Suprapubic skin (tissue), 4 donors: ENCODE measurements at regions not wholly inside any gene's neighbourhood (a gene's known extent, or its start where the extent isn't known, plus 50 kb on each side); places are given as distances from the start of the nearest gene placed in this dataset.

Source experiments
- DNase-seq, 2 donors: peaks; one replicate each; pipeline ENCODE4 v3.0.0-alpha.2; 2019; ENCODE audit warnings: low spot score in 2 of 2
- H3K27ac ChIP-seq: fragments of 200-600 bp; sonication (generic); one replicate; pipeline ENCODE4 v1.5.1; 2019
- H3K27me3 ChIP-seq: fragments of 200-600 bp; sonication (generic); one replicate; pipeline ENCODE4 v1.5.1; 2019
- H3K36me3 ChIP-seq: fragments of 200-600 bp; sonication (generic); one replicate; pipeline ENCODE4 v1.5.1; 2019
- H3K4me1 ChIP-seq: fragments of 200-600 bp; sonication (generic); one replicate; pipeline ENCODE4 v1.5.1; 2019
- H3K4me3 ChIP-seq: fragments of 200-600 bp; sonication (generic); one replicate; pipeline ENCODE4 v1.5.1; 2019; ENCODE audit warnings: mild to moderate bottlenecking
- H3K9me3 ChIP-seq: fragments of 200-600 bp; sonication (generic); one replicate; pipeline ENCODE4 v1.5.1; 2019
- EP300 ChIP-seq: sonication (generic); formaldehyde crosslinking; IDR thresholded peaks from one replicate; pipeline ENCODE4 v1.6.1; 2017; ENCODE audit warnings: antibody characterized with exemption
- POLR2A ChIP-seq, 2 donors: fragments of 450-650 bp; IDR thresholded peaks; one replicate each; pipeline ENCODE4 v1.6.1; 2017; ENCODE audit warnings: antibody characterized with exemption in 2 of 2, mild to moderate bottlenecking in 2 of 2, moderate library complexity in 2 of 2
- POLR2AphosphoS5 ChIP-seq, 3 donors: sonication (generic); formaldehyde crosslinking; IDR thresholded peaks; one replicate each; pipeline ENCODE4 v1.6.1; 2017; ENCODE audit warnings: antibody characterized with exemption in 3 of 3
- WGBS: methylation state at CpG from one replicate; pipeline ENCODE4 v1.1.5; 2018; 5-methylcytosine and 5-hydroxymethylcytosine counted together
- TF ChIP-seq, protein P1 (sequence below), 2 donors: fragments of 200-600 bp in 1 of 2; fragments of 450-650 bp in 1 of 2; sonication (generic) in 1 of 2; IDR thresholded peaks; one replicate each; pipeline ENCODE4 v1.5.1; 2016 to 2019; ENCODE audit warnings: antibody characterized with exemption in 2 of 2, mild to moderate bottlenecking in 1 of 2, moderate library complexity in 1 of 2

DNA sequence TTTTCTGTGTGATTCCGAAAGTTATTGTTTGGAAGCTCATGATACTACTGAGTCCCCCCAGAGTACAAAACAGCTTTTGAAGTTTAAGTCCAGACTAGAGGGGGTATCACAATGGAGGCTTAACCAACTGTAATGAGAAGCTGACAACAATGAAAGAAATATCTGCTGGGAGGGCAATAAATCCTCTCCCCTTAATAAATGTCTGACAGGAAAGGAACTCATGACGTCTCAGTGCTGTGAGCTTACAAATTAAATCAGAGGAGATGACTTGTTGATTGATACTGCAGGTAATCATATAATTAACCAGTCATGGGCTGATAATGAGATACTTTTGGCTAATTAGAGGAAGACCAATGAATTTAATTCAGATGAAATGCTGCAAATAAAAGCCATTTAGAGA is 102.6 kb upstream of the WDR11 start:
- 52% methylated on average over 2 of the region's 2 CpGs for WGBS
- H3K9me3 ChIP-seq: no peaks in the 10 kb centered on the region
- TF ChIP-seq POLR2AphosphoS5 (IDR thresholded peaks at IDR 0.05) (no peak), EP300 (no peak), POLR2A (IDR thresholded peaks at IDR 0.05) (no peak)
- TF ChIP-seq, protein P1, sequence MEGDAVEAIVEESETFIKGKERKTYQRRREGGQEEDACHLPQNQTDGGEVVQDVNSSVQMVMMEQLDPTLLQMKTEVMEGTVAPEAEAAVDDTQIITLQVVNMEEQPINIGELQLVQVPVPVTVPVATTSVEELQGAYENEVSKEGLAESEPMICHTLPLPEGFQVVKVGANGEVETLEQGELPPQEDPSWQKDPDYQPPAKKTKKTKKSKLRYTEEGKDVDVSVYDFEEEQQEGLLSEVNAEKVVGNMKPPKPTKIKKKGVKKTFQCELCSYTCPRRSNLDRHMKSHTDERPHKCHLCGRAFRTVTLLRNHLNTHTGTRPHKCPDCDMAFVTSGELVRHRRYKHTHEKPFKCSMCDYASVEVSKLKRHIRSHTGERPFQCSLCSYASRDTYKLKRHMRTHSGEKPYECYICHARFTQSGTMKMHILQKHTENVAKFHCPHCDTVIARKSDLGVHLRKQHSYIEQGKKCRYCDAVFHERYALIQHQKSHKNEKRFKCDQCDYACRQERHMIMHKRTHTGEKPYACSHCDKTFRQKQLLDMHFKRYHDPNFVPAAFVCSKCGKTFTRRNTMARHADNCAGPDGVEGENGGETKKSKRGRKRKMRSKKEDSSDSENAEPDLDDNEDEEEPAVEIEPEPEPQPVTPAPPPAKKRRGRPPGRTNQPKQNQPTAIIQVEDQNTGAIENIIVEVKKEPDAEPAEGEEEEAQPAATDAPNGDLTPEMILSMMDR (IDR thresholded peaks at IDR 0.05): no peak
- no peak overlapping the region for H3K27ac ChIP-seq
- H3K4me1 ChIP-seq: no peaks in the 10 kb centered on the region
- DNase-seq: no peak
- peaks cover 10% of the 10 kb centered on the region for H3K27me3 ChIP-seq
- no peaks in the 10 kb centered on the region for H3K36me3 ChIP-seq
- no peak overlapping the region for H3K4me3 ChIP-seq

DNA sequence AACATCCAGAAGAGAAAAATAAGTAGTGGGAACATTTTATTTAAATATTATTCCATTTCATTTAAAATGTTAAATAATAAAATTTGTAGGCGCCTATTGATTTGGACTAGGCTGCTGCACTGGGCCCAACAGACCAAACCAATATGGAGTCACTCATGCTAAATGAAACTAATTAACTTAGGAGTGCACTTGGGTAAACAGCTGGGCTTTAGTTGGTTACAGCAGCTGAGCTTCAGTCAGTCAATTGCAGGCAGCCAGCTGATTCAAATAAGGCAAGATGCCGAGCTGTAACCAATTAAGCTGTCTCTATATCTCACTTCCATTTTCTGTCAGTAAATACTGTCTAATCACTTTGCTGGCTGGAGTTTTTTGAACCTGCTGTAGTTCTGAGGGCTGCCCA is 102.1 kb upstream of the WDR11 start:
- Histone ChIP-seq H3K36me3 (no peaks in the 10 kb centered on the region), H3K9me3 (no peaks in the 10 kb centered on the region), H3K4me1 (no peaks in the 10 kb centered on the region), H3K27me3 (peaks cover 10% of the 10 kb centered on the region), H3K27ac (no peak overlapping the region), H3K4me3 (no peak overlapping the region)
- TF ChIP-seq, protein P1 (IDR thresholded peaks at IDR 0.05): no peak
- TF ChIP-seq POLR2A (IDR thresholded peaks at IDR 0.05) (no peak), EP300 (no peak), POLR2AphosphoS5 (IDR thresholded peaks at IDR 0.05) (no peak)
- WGBS: 66% methylated on average over 2 of the region's 2 CpGs
- DNase-seq: no peak

DNA sequence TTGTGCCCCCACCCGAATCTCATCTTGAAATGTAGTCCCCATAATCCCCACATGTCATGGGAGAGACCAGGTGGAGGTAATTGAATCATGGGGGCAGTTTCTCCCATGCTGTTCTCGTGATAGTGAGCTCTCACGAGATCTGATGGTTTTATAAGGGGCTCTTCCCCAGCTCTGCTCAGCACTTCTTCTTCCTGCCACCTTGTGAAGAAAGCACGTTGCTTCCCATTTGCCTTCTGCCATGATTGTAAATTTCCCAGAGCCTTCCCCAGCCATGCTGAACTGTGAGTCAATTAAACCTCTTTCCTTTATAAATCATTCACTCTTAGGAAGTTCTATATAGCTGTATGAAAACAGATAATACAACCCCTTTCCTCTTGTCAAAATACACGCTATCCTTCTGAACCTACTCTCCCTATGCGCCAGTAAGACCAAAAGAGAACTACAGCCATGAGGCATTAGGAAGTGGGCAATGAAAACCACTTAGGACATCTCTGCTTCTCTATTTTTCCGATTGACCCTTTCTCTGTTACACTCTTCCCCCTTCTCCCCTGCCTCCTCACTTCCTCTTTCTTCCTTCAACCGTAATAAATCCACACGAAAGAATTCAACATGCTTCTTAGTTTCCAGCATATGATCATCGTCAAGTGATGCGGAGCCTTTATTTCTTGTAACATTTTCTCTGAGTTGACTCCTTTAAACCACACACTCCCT is 101.2 kb upstream of the WDR11 start:
- no peak overlapping the region for H3K4me3 ChIP-seq
- H3K27ac ChIP-seq: no peak overlapping the region
- no peaks in the 10 kb centered on the region for H3K36me3 ChIP-seq
- TF ChIP-seq POLR2A (IDR thresholded peaks at IDR 0.05) (no peak), POLR2AphosphoS5 (IDR thresholded peaks at IDR 0.05) (no peak), EP300 (no peak)
- TF ChIP-seq, protein P1 (IDR thresholded peaks at IDR 0.05): no peak
- DNase-seq: no peak
- 62% methylated on average over 11 of the region's 11 CpGs for WGBS
- H3K4me1 ChIP-seq: no peaks in the 10 kb centered on the region
- peaks cover 10% of the 10 kb centered on the region for H3K27me3 ChIP-seq
- no peaks in the 10 kb centered on the region for H3K9me3 ChIP-seq

DNA sequence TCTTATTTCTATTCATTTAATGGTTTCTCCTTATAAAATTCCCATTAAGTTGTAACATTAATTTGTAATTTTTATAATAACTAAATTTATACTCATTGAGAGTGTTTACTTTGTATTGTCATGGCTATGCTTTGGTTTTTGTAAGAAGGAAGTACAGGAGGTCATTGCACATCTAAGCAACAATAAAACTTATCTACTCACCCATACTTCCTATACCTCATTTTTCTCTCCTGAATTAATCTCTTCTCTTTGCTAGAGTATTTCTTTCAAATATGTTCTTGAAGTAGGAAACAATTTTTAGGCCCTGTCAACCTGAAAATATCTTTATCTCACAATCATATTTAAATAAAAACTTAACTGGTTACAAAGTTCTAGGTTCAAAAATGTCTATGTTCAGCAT is 95.4 kb upstream of the WDR11 start:
- Histone ChIP-seq H3K27me3 (no peaks in the 10 kb centered on the region), H3K9me3 (no peaks in the 10 kb centered on the region), H3K4me1 (no peaks in the 10 kb centered on the region), H3K36me3 (no peaks in the 10 kb centered on the region), H3K4me3 (no peak overlapping the region), H3K27ac (no peak overlapping the region)
- no peak for DNase-seq
- TF ChIP-seq POLR2AphosphoS5 (IDR thresholded peaks at IDR 0.05) (no peak), POLR2A (IDR thresholded peaks at IDR 0.05) (no peak), EP300 (no peak)
- TF ChIP-seq, protein P1 (IDR thresholded peaks at IDR 0.05): no peak

GRCh38 chr10:120760253-120760652 is 90.9 kb upstream of the WDR11 start:
- WGBS: 75% methylated on average over 3 of the region's 4 CpGs
- no peaks in the 10 kb centered on the region for H3K9me3 ChIP-seq
- TF ChIP-seq, protein P1 (IDR thresholded peaks at IDR 0.05): no peak
- TF ChIP-seq EP300 (no peak), POLR2A (IDR thresholded peaks at IDR 0.05) (no peak), POLR2AphosphoS5 (IDR thresholded peaks at IDR 0.05) (no peak)
- no peak overlapping the region for H3K27ac ChIP-seq
- H3K27me3 ChIP-seq: no peaks in the 10 kb centered on the region
- H3K36me3 ChIP-seq: no peaks in the 10 kb centered on the region
- H3K4me1 ChIP-seq: no peaks in the 10 kb centered on the region
- DNase-seq: no peak
- no peak overlapping the region for H3K4me3 ChIP-seq
